ENCODE measurements at regions not wholly inside any gene's neighbourhood (a gene's known extent, or its start where the extent isn't known, plus 50 kb on each side); places are given as distances from the start of the nearest gene placed in this dataset.
A peak's percentile ranks its signal among the peaks of the same experiment; 100 is the strongest.
"Not testable (repeated sequence)": the region's sequence is repeated elsewhere in the genome, so short reads cannot be mapped to it uniquely, and the experiment has no call there.

DNA sequence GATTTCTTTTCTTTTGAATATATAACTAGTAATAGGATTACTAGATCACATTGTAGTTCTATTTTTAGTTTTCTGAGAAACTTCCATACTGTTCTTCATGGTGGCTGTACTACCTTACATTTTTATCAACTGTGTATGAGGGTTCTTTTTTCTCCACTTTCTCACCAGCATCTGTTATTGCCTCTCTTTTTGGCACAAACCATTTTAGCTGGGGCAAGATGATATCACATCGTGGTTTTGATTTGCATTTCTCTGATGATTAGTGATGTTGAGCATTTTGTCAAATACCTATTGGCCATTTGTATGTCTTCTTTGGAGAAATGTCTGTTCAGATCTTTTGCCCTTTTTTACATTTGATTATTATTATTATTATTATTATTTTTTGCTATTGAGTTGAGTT, 86.1 kb upstream of the TCF21 start:
- no peak for DNase-seq

DNA sequence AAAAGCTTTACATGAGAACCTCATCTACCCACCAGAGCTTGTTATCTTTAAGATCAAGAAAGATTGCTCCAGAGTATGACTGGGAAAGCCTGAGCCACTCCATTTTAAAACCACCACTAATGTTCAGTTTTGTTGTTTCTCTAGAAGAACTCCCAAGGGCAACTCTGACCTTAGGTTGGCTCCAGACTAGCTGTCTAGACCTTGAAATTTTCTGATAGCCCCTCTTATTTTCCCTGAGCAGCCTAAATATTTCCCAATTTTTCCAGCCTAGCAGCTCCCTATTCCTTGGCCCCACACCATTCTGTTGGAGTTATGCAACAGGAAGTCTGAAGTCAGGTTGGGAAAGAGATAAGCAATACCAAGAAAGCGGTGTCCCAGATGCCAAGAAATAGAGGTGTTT, 84.6 kb upstream of the TCF21 start:
- DNase-seq, result no peak

DNA sequence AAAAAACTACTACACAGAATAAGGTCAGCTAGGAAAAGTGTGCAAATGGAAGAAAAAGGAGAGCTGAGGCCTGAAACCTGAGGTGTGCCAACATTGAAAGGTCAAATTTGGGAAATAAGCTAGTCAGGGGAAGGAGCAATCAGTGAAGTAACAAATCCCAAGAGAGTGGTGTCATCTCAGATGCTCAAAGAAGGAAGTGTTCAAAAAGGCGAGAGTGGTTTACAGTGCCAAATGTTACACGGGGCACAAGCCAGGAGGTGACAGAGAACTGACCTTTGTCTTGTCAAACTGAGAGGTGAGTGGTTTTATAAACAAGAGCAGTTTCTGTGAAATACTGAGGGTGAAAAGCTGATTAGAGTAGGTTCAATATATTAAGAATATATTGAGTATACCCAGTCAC, 83.0 kb upstream of the TCF21 start:
- no peak for DNase-seq

DNA sequence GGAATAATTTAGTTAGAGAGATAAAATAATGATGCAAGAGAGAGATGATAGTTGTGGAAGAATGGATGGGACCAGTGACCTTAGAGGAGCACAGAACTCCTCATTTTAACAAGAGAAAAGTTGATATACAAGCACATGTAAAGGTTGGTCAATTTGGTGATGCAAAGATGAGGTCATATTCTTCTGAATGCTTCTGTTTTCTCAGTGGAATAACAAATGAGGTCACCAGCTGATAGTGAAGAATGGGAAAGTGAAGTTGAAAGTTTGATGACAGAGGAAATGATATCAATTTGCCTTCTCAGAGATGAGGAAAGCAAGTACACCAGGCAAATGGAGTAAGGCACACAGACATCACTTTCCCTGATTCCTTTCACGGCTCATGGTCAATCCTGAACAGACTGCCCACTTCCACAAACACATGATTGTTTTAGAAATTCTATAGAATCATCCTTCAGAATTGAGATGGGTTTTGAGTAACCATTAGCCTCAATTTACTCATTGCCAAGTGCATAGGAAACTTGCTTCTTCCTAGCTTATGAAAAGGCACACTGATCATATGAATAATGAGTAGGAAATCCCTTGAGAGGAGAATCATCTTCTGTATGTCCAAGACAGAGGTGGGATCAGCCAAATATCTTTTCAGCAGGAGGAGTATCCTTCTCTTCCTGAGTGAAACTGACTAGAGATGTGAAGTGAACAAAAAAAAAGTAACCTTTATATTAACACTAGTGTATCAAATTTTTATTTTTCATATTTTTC, 82.4 kb upstream of the TCF21 start:
- no peak for DNase-seq

DNA sequence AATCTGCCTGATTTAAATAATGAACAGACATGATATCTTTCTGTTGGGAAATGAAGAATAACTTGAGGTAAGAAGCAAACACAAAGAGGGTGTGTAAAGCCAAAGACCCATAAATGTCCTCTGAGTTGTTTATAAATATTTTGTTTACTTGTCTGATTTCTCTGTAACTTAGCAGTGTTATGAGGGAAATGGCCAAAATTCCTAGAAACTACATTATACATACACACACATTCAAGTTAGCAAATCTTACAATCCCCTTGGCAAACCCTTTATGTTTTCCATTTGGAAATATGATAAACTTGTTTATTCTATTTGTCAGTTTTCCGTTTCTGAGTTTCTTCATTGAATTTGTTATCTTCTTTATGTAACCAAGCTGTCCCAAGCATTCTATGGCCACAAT, 81.4 kb upstream of the TCF21 start:
- no peak for DNase-seq

DNA sequence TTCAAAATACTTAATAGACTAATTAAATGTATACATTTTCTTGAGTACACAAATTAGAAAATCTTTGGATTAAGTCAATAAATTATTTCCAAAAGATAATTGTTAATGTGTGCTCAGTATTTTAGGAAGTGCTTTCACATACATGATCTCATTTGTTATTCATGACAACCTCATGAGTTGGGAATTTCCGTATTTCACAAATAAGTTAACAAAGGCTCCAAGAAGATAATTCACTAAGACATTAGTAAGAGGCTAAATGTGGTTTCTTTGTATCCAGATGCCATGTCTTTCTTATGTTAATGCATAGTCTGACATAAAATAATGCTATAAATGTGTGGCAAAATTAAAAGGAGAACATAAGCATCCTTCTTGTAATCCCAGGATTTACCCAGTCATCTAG, 79.5 kb upstream of the TCF21 start:
- DNase-seq, result no peak

DNA sequence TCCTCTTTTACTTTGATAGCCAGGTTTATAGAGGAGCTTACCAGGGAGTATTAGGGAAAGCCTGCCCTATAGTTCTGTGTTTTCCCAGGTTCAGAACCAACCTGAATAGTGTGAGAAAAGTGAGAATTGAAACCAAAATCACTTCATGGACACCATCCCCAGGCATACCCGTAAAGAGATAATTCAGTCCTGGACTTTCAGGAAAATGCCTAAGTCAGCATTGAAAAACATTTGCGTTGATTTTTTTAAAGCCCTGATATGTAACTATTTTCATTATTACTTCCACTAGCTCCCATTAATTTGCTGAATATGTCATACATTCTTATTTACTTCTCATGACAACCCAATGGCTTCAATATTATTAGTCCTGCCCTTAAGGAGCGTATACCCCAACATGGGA, 77.4 kb upstream of the TCF21 start:
- no peak for DNase-seq

DNA sequence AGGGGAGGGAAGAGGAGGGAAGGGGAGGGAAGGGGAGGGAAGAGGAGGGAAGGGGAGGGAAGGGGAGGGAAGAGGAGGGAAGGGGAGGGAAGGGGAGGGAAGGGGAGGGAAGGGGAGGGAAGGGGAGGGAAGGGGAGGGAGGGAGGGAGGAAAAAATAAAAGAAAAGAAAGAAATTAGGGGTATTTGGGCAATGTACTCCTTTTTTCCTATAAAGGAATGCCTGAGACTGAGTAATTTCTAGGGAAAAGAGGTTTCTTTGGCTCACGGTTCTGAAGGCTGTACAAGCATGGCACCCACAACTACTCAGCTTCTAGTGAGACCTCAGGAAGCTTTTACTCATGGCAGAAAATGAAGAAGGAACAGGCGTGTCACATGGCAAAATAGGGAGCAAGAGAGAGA, 76.5 kb upstream of the TCF21 start:
- DNase-seq, result not testable (repeated sequence)

DNA sequence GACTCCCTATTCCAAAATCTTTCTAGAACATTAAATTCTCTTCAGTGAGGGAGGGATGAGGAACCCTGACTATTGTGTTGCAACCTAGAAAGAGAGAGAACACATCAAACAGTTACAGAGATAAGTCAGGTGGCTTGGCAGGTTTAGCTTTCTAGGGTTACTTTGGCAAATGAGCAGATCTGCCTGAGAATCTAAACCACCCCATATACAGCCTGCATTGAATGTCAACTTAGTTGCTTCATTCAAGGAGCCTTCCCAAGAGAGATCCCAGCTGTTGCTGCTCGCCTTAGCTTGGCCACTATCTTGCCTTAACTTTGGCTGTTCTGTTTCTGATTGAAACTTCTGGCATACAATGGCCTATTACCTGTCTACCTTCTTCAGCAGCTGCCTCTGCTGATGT, 74.7 kb upstream of the TCF21 start:
- DNase-seq, result no peak

DNA sequence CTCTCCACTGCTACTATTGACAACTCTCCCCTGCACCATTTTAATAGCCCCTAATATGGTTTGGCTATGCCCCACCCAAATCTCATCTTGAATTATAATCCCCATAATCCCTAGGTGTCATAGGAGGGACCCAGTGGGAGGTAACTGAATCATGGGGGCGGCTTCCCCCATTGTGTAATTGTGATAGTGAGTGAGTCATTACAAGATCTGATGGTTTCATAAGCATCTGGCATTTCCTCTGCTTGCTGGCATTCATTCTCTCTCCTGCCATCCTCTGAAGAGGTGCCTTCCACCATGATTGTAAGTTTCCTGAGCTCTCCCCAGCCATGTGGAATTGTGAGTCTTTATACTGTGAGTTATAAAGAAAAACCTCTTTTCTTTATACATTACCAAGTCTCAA, 74.1 kb upstream of the TCF21 start:
- DNase-seq, result peak; percentile 27

DNA sequence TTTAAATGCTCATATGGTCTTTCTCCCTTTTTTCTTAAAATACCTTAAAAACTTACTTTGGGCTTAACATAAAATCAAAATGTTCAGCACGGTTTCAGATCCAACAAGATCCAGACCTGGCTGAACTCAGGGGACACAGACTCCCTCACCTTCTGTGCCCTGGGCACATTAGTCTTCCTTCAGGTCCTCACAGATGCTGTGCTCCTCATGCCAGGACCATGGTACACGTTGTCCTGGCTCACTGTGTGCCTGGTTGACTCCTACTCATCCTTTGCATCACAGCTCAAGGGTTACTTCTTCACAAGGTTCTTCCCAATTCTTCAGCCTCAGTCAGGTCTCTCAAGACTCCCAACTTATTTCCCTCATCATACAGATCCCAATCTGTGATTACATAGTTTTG, 73.6 kb upstream of the TCF21 start:
- DNase-seq, result no peak

DNA sequence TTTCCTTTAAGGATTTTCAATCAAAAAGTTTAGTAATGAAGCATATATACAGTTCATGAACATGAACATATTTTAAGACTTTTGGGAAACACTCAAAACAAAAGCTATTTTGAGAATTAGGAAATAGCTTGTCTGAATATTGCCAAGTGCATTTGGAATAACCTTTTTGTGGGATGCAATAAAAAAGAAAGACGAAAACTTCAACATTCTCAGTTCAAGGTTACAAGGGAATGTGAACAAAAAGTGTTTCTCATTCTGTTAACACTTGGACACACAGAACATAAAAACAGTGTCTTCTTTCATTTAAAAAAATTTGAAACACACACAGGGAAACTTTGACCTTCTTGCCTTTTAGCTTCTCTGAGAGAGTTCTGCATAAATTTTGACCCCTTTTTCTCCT, 72.7 kb upstream of the TCF21 start:
- no peak for DNase-seq

DNA sequence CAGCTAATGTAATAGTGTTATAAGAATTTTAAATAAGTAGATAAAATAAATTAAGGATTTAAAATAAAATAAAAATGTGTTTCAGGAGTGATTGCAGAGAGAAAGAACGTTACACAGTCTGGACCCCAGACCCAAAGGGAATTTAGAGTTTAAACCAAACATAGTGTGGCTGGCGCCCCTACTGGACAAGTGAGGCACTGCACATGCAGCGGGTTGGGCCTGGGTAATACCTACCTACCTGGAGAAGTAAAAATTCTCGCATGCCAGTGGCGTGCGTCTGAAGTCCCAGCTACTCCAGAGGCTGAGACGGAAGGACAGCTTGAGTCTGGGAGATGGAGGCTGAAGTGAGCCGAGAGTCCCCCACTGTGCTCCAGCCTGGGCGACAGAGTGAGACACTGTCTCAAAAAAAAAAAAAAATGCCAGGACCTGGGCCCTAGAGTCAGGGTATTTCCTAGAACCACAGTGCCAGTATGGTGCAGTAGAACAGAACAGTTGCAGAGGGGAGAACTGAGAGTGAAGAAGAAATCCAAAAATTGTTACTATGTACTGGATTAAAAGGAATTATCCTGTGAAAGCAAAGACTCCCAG, 71.4 kb upstream of the TCF21 start:
- no peak for DNase-seq

DNA sequence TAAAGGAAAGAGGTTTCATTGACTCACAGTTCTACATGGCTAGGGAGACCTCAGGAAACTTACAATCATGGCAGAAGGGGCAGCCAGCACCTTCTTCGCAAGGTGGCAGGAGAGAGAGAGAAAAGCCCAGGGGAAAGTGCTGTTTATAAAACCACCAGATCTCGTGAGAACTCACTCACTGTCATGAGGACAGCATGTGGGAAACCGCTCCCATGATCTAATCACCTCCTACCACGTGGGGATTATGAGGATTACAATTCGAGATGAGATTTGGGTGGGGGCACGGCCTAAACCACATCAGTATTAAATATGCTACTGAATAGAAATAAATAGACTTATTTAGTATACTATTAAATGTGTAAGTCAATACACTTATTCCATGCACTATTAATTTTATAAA, 70.6 kb upstream of the TCF21 start:
- no peak for DNase-seq

DNA sequence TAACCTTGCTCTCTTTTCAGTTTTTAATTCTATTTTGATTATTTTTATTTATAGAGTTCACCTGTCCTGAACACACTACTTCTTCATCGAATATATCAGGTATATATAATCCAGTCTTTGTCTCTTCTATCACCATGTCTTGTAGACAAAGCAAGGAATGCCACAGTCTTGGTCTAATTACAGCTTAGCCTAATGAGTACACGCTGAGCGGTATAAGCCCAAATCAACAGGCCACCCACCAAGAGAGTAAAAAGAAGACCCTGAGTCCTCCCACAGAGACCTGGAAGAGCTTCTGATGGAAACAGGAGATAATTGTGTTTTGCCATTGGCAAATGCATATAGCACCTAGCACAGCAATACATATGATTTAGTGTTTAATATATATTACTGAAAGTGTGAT, 68.7 kb upstream of the TCF21 start:
- no peak for DNase-seq

DNA sequence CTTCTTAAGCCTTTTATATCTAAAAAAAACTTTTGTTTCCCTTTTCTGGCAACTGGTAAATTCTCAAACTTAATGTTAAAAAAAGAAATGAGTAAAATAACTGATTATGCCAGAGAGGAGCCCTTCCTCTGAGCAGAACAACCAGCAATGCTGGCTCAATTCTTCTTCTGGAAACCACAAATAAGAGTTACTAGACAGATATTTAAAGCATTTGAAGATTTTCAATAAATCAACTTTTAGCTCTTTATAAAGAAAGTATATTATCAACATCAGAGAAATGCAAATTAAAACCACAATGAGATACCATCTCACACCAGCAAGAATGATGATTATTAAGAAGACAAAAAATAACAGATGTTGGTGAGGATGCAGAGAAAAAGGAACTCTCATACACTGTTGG, 61.1 kb upstream of the TCF21 start:
- DNase-seq, result no peak

DNA sequence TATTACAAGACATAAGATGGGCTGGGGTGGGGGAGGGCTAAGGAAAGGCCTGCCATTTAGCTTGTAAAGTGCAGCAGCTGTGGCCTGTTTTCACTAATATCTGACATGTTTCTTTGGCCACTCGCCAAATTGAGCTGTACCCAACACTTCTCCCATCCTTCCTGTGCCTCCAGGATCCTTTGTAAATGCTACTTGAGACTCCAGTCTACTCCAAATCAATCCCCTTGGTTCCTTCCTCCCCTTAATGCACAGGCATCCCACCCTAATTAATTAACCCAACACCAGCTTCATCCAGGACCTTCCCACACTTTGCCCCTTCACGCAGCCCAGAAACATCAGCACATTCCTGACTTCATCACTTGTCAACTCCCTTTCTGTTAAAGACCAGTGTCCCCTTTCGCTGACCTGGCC, 55.0 kb upstream of the TCF21 start:
- DNase-seq, result no peak

DNA sequence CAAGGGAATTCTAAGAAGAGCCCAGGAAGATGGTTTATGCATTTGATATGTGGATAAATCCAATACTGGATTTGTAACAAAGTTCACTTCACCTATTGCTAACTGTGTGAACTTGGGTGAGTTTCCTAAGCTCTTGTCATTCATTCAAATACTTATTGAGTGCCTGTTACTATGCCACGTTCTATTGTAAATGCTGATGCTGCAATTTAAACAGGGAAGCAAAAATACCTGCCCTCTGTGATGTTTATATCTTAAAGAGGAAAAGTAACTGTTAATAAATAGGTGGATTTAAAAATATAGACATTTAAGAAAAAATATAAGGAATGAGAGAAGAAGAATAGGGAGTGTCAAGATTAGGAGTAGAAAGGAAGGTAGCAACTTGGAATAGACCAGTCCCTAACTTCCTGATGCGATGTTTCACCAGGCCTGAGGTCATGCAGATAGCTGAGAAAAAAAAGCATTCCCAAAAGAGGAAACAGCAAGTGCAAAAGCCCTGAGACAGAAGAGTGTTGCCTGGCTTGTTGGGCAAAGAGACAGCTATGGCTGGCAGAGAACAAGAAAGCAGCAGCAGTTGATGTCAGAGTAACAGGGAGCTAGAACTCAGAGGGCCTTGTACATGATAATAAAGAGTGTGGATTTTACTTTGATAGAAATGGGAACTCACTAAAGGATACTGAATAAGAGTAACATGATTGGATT, 54.3 kb upstream of the TCF21 start:
- DNase-seq, result no peak

DNA sequence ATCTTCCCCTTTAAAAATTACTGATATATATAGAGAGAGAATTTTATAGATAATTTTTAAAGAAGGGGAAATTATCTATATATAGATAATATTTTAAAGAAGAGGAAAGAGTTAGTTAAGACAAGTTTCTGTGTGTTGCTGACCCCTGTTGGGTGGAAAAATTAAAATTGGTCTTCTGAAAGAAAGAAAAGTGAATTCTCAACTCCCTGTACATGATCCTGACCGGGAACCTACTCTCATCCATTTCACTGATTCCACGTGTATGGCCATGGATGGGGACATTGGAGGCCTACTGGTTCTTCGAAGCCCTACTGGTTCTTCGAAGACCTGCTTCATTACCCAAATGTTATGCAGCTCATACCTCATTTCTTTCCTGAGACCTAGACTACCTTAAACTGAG, 53.0 kb upstream of the TCF21 start:
- no peak for DNase-seq

DNA sequence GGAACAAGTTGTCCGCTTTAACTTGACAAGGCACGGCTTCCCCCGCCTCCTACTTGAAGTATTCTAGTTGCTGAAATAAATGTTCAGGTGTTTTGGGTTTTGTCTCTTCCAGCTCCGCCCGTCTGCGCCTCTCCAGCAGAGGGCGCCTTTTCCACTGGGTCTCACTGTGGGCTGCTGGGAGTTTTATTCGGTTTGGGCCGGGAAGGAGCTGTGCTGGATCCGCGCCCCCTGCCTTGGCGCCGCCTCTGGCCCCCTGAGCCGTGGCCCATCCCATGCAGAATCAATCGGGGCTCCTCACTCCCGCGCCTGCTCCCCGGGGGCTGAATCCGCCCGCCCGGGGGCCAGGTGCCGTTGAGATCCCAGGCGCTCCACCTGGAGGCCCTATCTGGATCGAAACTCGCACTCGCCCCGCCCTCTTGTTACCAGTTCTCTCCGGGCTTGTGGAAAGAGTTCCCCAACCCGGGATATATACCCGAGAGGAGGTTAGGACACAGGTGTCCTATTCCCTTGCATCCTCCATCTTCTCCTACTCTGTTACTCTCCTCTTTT, 51.0 kb upstream of the TCF21 start:
- DNase-seq, result no peak
